Suprapubic skin (tissue), 4 donors: ENCODE measurements at regions not wholly inside any gene's neighbourhood (a gene's known extent, or its start where the extent isn't known, plus 50 kb on each side); places are given as distances from the start of the nearest gene placed in this dataset.

Experiments
- EP300 ChIP-seq: sonication (generic); formaldehyde crosslinking; IDR thresholded peaks from one replicate; pipeline ENCODE4 v1.6.1; 2017; ENCODE audit warnings: antibody characterized with exemption
- POLR2A ChIP-seq, 2 donors: fragments of 450-650 bp; IDR thresholded peaks; one replicate each; pipeline ENCODE4 v1.6.1; 2017; ENCODE audit warnings: antibody characterized with exemption in 2 of 2, mild to moderate bottlenecking in 2 of 2, moderate library complexity in 2 of 2
- POLR2AphosphoS5 ChIP-seq, 3 donors: sonication (generic); formaldehyde crosslinking; IDR thresholded peaks; one replicate each; pipeline ENCODE4 v1.6.1; 2017; ENCODE audit warnings: antibody characterized with exemption in 3 of 3
- TF ChIP-seq, protein P1 (sequence below), 2 donors: fragments of 200-600 bp in 1 of 2; fragments of 450-650 bp in 1 of 2; sonication (generic) in 1 of 2; IDR thresholded peaks; one replicate each; pipeline ENCODE4 v1.5.1; 2016 to 2019; ENCODE audit warnings: antibody characterized with exemption in 2 of 2, mild to moderate bottlenecking in 1 of 2, moderate library complexity in 1 of 2

DNA sequence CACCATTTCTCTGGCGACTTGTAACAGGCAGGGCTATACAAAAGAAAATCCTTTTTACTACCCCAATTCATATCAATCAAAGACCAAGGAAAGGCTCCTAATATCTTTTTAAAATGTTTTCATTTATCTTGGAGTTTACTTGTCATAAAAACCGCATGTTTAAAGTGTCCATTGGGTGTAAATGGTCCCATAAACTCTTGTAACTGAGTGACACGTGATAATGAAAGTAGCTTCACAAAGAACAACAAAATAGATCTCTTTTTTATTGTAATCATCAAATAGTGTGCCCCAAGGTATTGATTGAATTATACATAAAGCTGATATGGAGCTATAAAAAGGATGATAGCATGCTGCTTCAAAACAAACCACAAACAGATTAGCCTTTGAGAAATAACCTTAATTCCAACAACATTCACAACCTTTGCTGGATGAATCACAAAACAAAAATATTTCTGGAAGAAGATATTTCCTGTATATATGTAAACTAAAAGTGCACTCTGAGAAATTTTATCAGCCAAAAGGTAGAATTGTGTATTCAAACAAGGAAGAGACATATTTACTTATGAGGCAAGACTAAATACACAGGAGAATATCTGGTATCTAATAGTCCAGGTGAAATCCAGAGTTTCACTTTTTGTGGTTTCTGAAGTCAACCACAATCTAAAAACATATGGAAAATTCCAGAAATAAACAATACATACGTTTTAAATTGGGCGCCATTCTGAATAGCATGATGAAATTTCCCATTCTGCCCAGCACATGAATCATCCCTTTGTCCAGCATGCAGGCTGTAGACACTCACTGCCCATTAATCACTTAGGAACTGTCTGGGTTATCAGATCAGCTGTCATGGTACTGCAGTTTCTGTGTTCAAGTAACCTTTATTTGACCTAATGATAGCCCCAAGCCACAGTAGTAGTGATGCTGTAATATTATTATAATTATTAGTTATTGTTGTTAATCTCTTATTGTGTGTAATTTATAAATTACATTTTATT is 237.5 kb downstream of the PIK3C3 start:
- TF ChIP-seq, protein P1, sequence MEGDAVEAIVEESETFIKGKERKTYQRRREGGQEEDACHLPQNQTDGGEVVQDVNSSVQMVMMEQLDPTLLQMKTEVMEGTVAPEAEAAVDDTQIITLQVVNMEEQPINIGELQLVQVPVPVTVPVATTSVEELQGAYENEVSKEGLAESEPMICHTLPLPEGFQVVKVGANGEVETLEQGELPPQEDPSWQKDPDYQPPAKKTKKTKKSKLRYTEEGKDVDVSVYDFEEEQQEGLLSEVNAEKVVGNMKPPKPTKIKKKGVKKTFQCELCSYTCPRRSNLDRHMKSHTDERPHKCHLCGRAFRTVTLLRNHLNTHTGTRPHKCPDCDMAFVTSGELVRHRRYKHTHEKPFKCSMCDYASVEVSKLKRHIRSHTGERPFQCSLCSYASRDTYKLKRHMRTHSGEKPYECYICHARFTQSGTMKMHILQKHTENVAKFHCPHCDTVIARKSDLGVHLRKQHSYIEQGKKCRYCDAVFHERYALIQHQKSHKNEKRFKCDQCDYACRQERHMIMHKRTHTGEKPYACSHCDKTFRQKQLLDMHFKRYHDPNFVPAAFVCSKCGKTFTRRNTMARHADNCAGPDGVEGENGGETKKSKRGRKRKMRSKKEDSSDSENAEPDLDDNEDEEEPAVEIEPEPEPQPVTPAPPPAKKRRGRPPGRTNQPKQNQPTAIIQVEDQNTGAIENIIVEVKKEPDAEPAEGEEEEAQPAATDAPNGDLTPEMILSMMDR (IDR thresholded peaks at IDR 0.05) = no peak
- TF ChIP-seq POLR2A (IDR thresholded peaks at IDR 0.05) = no peak
- TF ChIP-seq EP300 = no peak
- no peak for TF ChIP-seq POLR2AphosphoS5 (IDR thresholded peaks at IDR 0.05)
